ENCODE measurements at regions not wholly inside any gene's neighbourhood (a gene's known extent, or its start where the extent isn't known, plus 50 kb on each side); places are given as distances from the start of the nearest gene placed in this dataset.

GRCh38 chr2:121104721-121105141, 180.3 kb downstream of the TFCP2L1 start:
- peaks cover 16% of the 10 kb centered on the region for H3K27me3 ChIP-seq (ENCODE audit: low read depth)
- no peak overlapping the region for H3K4me3 ChIP-seq
- intact Hi-C loops (cut with micrococcal nuclease), result no loop called here
- no peak for DNase-seq
- no peaks in the 10 kb centered on the region for H3K36me3 ChIP-seq
- TF ChIP-seq CTCF (IDR thresholded peaks at IDR 0.05; ENCODE audit: borderline replicate concordance), result no peak
- H3K9me3 ChIP-seq (replicated peaks), result no peaks in the 10 kb centered on the region
- H3K4me1 ChIP-seq, result peaks cover 9% of the 10 kb centered on the region
- H3K27ac ChIP-seq (replicated peaks), result no peak overlapping the region

- Histone ChIP-seq H3K27me3 (ENCODE audit: low read depth) (peaks cover 5% of the 10 kb centered on the region), H3K4me3 (no peak overlapping the region), H3K9me3 (replicated peaks) (peaks cover 7% of the 10 kb centered on the region), H3K36me3 (no peaks in the 10 kb centered on the region), H3K4me1 (no peaks in the 10 kb centered on the region), H3K27ac (replicated peaks) (no peak overlapping the region)
- TF ChIP-seq CTCF (IDR thresholded peaks at IDR 0.05; ENCODE audit: borderline replicate concordance), result no peak
- intact Hi-C loops (cut with micrococcal nuclease), result no loop called here
- no peak for DNase-seq
These were observed 174.1 kb downstream of the TFCP2L1 start for GRCh38 chr2:121110924-121111323.

GRCh38 chr2:121118951-121119350, 166.1 kb downstream of the TFCP2L1 start:
- intact Hi-C loops (cut with micrococcal nuclease), result no loop called here
- Histone ChIP-seq H3K27me3 (ENCODE audit: low read depth) (peaks cover 31% of the 10 kb centered on the region), H3K9me3 (replicated peaks) (no peaks in the 10 kb centered on the region), H3K4me3 (no peak overlapping the region), H3K27ac (replicated peaks) (no peak overlapping the region), H3K4me1 (no peaks in the 10 kb centered on the region), H3K36me3 (no peaks in the 10 kb centered on the region)
- TF ChIP-seq CTCF (IDR thresholded peaks at IDR 0.05; ENCODE audit: borderline replicate concordance), result no peak
- DNase-seq, result no peak

GRCh38 chr2:121120411-121120810, 164.6 kb downstream of the TFCP2L1 start:
- Histone ChIP-seq H3K27me3 (ENCODE audit: low read depth) (peaks cover 42% of the 10 kb centered on the region), H3K4me3 (no peak overlapping the region), H3K27ac (replicated peaks) (no peak overlapping the region), H3K36me3 (no peaks in the 10 kb centered on the region), H3K9me3 (replicated peaks) (no peaks in the 10 kb centered on the region), H3K4me1 (no peaks in the 10 kb centered on the region)
- no peak for DNase-seq
- intact Hi-C loops (cut with micrococcal nuclease), result no loop called here
- TF ChIP-seq CTCF (IDR thresholded peaks at IDR 0.05; ENCODE audit: borderline replicate concordance), result no peak

- peaks cover 42% of the 10 kb centered on the region for H3K27me3 ChIP-seq (ENCODE audit: low read depth)
- DNase-seq, result no peak
- no peak for TF ChIP-seq CTCF (IDR thresholded peaks at IDR 0.05; ENCODE audit: borderline replicate concordance)
- no peaks in the 10 kb centered on the region for H3K4me1 ChIP-seq
- intact Hi-C loops (cut with micrococcal nuclease), result no loop called here
- no peaks in the 10 kb centered on the region for H3K9me3 ChIP-seq (replicated peaks)
- H3K36me3 ChIP-seq, result no peaks in the 10 kb centered on the region
- no peak overlapping the region for H3K4me3 ChIP-seq
- no peak overlapping the region for H3K27ac ChIP-seq (replicated peaks)
These were observed 164.0 kb downstream of the TFCP2L1 start for GRCh38 chr2:121120991-121121390.

GRCh38 chr2:121121661-121122060, 163.3 kb downstream of the TFCP2L1 start:
- Histone ChIP-seq H3K4me3 (no peak overlapping the region), H3K36me3 (no peaks in the 10 kb centered on the region), H3K27ac (replicated peaks) (no peak overlapping the region), H3K9me3 (replicated peaks) (no peaks in the 10 kb centered on the region), H3K4me1 (no peaks in the 10 kb centered on the region), H3K27me3 (ENCODE audit: low read depth) (peaks cover 42% of the 10 kb centered on the region)
- no peak for TF ChIP-seq CTCF (IDR thresholded peaks at IDR 0.05; ENCODE audit: borderline replicate concordance)
- DNase-seq, result no peak
- intact Hi-C loops (cut with micrococcal nuclease), result no loop called here

Measured in left ventricle myocardium inferior (tissue), 1 donor.